Ectodermal cell (in vitro differentiated cells): ENCODE measurements at regions not wholly inside any gene's neighbourhood (a gene's known extent, or its start where the extent isn't known, plus 50 kb on each side); places are given as distances from the start of the nearest gene placed in this dataset.

Experiments used
- H3K27ac ChIP-seq: 2 replicates; pipeline ENCODE4 v1.7.0; 2013; ENCODE audit warnings: mild to moderate bottlenecking, low read depth, low read length; ENCODE audit not compliant: insufficient read depth, poor library complexity, severe bottlenecking
- H3K27me3 ChIP-seq: 2 replicates; pipeline ENCODE4 v1.7.0; 2013; ENCODE audit warnings: mild to moderate bottlenecking, low read length; ENCODE audit not compliant: insufficient read depth, control insufficient read depth, poor library complexity, severe bottlenecking
- H3K36me3 ChIP-seq: one replicate; pipeline ENCODE4 v1.7.0; 2013; ENCODE audit warnings: low read length; ENCODE audit not compliant: control insufficient read depth, insufficient read depth
- H3K4me1 ChIP-seq: one replicate; pipeline ENCODE4 v1.7.0; 2013; ENCODE audit warnings: low read length; ENCODE audit not compliant: control insufficient read depth, insufficient read depth
- H3K4me3 ChIP-seq: 2 replicates; pipeline ENCODE4 v1.7.0; 2013; ENCODE audit warnings: low read depth, low read length, control low read depth; ENCODE audit not compliant: insufficient read depth
- H3K9me3 ChIP-seq: 2 replicates; pipeline ENCODE4 v1.7.0; 2013; ENCODE audit warnings: mild to moderate bottlenecking, low read length, moderate library complexity; ENCODE audit not compliant: control insufficient read depth
- WGBS, 2 experiments: methylation state at CpG; one replicate each; pipeline ENCODE4 v1.1.7; 2013; ENCODE audit warnings: missing lambda C conversion rate in 2 of 2; 5-methylcytosine and 5-hydroxymethylcytosine counted together

- Histone ChIP-seq H3K9me3 (no peaks in the 10 kb centered on the region), H3K36me3 (no peaks in the 10 kb centered on the region), H3K4me1 (no peaks in the 10 kb centered on the region), H3K4me3 (no peak overlapping the region), H3K27me3 (no peaks in the 10 kb centered on the region), H3K27ac (no peak overlapping the region)
- 93 to 95% methylated on average over 3 of the region's 3 CpGs for WGBS, 2 experiments
These were observed 265.7 kb upstream of the MAGI2 start for GRCh38 chr7:79719216-79719615.

GRCh38 chr7:79716329-79716728 lies 262.9 kb upstream of the MAGI2 start:
- Histone ChIP-seq H3K27ac (no peak overlapping the region), H3K9me3 (no peaks in the 10 kb centered on the region), H3K4me3 (no peak overlapping the region), H3K4me1 (no peaks in the 10 kb centered on the region), H3K36me3 (no peaks in the 10 kb centered on the region), H3K27me3 (no peaks in the 10 kb centered on the region)
- WGBS, 2 experiments, result 85 to 100% methylated on average over 1 to 2 of the region's 2 CpGs

- 92 to 100% methylated on average over 1 to 2 of the region's 2 CpGs for WGBS, 2 experiments
- Histone ChIP-seq H3K4me3 (no peak overlapping the region), H3K9me3 (no peaks in the 10 kb centered on the region), H3K36me3 (no peaks in the 10 kb centered on the region), H3K27ac (no peak overlapping the region), H3K4me1 (no peaks in the 10 kb centered on the region), H3K27me3 (no peaks in the 10 kb centered on the region)
These were observed 260.6 kb upstream of the MAGI2 start for GRCh38 chr7:79714081-79714480.

- no peaks in the 10 kb centered on the region for H3K36me3 ChIP-seq
- H3K27me3 ChIP-seq, result no peaks in the 10 kb centered on the region
- H3K9me3 ChIP-seq, result no peaks in the 10 kb centered on the region
- H3K27ac ChIP-seq, result no peak overlapping the region
- H3K4me3 ChIP-seq, result no peak overlapping the region
- 83 to 87% methylated on average over 1 of the region's 1 CpG for WGBS, 2 experiments
- H3K4me1 ChIP-seq, result no peaks in the 10 kb centered on the region
These were observed 259.8 kb upstream of the MAGI2 start for GRCh38 chr7:79713276-79713675.

- Histone ChIP-seq H3K4me1 (no peaks in the 10 kb centered on the region), H3K27me3 (no peaks in the 10 kb centered on the region), H3K27ac (no peak overlapping the region), H3K4me3 (no peak overlapping the region), H3K9me3 (no peaks in the 10 kb centered on the region), H3K36me3 (no peaks in the 10 kb centered on the region)
- 81 to 100% methylated on average over 2 of the region's 4 CpGs for WGBS, 2 experiments
These were observed 258.2 kb upstream of the MAGI2 start for GRCh38 chr7:79711660-79712059.

- Histone ChIP-seq H3K4me3 (no peak overlapping the region), H3K36me3 (no peaks in the 10 kb centered on the region), H3K27me3 (no peaks in the 10 kb centered on the region), H3K4me1 (no peaks in the 10 kb centered on the region), H3K27ac (no peak overlapping the region), H3K9me3 (no peaks in the 10 kb centered on the region)
- 91 to 96% methylated on average over 4 of the region's 5 CpGs for WGBS, 2 experiments
These were observed 256.3 kb upstream of the MAGI2 start for GRCh38 chr7:79709574-79710409.

GRCh38 chr7:79702116-79702515 lies 248.6 kb upstream of the MAGI2 start:
- Histone ChIP-seq H3K9me3 (no peaks in the 10 kb centered on the region), H3K27ac (no peak overlapping the region), H3K4me1 (no peaks in the 10 kb centered on the region), H3K27me3 (no peaks in the 10 kb centered on the region), H3K4me3 (no peak overlapping the region), H3K36me3 (no peaks in the 10 kb centered on the region)
- 100% methylated on average over 1 of the region's 1 CpG for WGBS, 2 experiments

GRCh38 chr7:79692015-79692414 lies 238.5 kb upstream of the MAGI2 start:
- Histone ChIP-seq H3K4me3 (no peak overlapping the region), H3K27ac (no peak overlapping the region), H3K4me1 (no peaks in the 10 kb centered on the region), H3K9me3 (no peaks in the 10 kb centered on the region), H3K27me3 (no peaks in the 10 kb centered on the region), H3K36me3 (no peaks in the 10 kb centered on the region)
- WGBS, 2 experiments, result 82 to 86% methylated on average over 3 of the region's 3 CpGs

GRCh38 chr7:79691074-79691473 lies 237.6 kb upstream of the MAGI2 start:
- H3K27me3 ChIP-seq, result no peaks in the 10 kb centered on the region
- 86 to 100% methylated on average over 1 to 2 of the region's 2 CpGs for WGBS, 2 experiments
- H3K4me3 ChIP-seq, result no peak overlapping the region
- H3K9me3 ChIP-seq, result no peaks in the 10 kb centered on the region
- no peaks in the 10 kb centered on the region for H3K4me1 ChIP-seq
- H3K27ac ChIP-seq, result no peak overlapping the region
- H3K36me3 ChIP-seq, result no peaks in the 10 kb centered on the region

GRCh38 chr7:79684384-79684783 lies 230.9 kb upstream of the MAGI2 start:
- Histone ChIP-seq H3K36me3 (no peaks in the 10 kb centered on the region), H3K9me3 (no peaks in the 10 kb centered on the region), H3K4me1 (no peaks in the 10 kb centered on the region), H3K4me3 (no peak overlapping the region), H3K27me3 (no peaks in the 10 kb centered on the region), H3K27ac (no peak overlapping the region)
- WGBS, 2 experiments, result 100% methylated on average over 1 to 2 of the region's 2 CpGs
